ENCODE measurements at regions not wholly inside any gene's neighbourhood (a gene's known extent, or its start where the extent isn't known, plus 50 kb on each side); places are given as distances from the start of the nearest gene placed in this dataset.

DNA sequence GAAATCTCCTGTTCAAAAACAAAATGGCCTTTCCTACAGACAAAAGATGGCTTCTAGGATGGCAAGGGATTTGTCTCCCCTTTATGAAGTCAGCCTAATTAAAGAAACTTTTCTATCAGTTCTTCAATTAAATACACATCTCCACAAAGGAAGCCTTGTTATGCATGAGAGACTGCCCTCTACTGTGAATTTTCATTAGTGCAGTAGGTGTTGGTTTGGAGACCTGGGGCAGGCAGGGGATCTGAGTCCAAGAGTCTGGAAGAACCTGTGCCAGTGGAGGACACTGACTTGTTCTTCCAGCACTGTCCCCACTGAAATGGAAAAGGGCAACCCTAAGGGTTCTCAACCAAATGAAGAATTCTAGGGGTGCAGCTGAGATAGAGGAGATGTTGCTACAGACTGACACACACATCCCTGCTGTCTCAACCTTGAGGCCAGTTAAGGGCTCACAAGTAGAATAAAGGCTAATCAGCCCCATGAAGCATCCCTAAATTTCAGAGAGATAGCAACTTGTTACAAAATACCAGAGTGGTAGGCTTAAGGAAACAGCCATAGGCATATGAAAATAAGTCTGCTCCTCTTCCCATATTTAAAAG is 174.0 kb upstream of the PRICKLE2 start:
- intact Hi-C loops (cut with micrococcal nuclease), result loop anchor here (1.0 to 10.0 kb wide), 2 partner anchors 85 to 368 kb away; no protein-coding TSS in a partner anchor
- CTCF ChIA-PET, result interaction anchor here (1.0 kb wide), 1 partner anchor 372 kb away, joined by 3 read pairs; no protein-coding TSS in a partner anchor

DNA sequence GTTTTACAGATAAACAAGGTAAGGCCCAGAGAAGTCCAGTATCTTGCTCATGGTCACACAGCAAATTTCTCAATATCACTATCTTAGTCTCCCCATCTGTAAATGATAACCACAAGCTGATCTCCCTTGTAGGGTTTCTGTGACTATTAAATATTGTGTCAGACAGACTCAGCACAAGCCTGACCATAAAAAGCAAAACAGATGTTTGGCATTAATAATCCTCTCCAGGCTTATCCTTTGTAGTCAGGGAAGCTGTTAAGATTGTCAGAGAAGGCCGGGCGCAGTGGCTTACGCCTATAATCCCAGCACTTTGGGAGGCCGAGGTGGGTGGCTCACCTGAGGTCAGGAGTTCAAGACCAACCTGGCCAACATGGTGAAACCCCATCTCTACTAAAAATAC is 173.2 kb upstream of the PRICKLE2 start:
- Mint-ChIP-seq H3K4me3 (no peak overlapping the region), H3K27me3 (no peaks in the 10 kb centered on the region), H3K36me3 (no peaks in the 10 kb centered on the region), H3K9me3 (no peaks in the 10 kb centered on the region), H3K27ac (no peak overlapping the region), H3K4me1 (ENCODE audit: low read depth) (no peaks in the 10 kb centered on the region)
- POLR2A ChIA-PET, result no interaction called here
- intact Hi-C loops (cut with micrococcal nuclease), result loop anchor here (10.0 kb wide), 1 partner anchor 86 kb away; no protein-coding TSS in a partner anchor
- CTCF ChIA-PET, result interaction anchor here (1.2 kb wide), 1 partner anchor 375 kb away, joined by 3 read pairs; the partner anchor contains the start of gene PSMD6
- DNase-seq, result no peak

More for the DNA sequence above, 174.0 kb upstream of the PRICKLE2 start:
- DNase-seq, result no peak
- Mint-ChIP-seq H3K27ac (no peak overlapping the region), H3K36me3 (no peaks in the 10 kb centered on the region), H3K9me3 (no peaks in the 10 kb centered on the region), H3K27me3 (no peaks in the 10 kb centered on the region), H3K4me1 (ENCODE audit: low read depth) (no peaks in the 10 kb centered on the region), H3K4me3 (no peak overlapping the region)
- POLR2A ChIA-PET, result no interaction called here

DNA sequence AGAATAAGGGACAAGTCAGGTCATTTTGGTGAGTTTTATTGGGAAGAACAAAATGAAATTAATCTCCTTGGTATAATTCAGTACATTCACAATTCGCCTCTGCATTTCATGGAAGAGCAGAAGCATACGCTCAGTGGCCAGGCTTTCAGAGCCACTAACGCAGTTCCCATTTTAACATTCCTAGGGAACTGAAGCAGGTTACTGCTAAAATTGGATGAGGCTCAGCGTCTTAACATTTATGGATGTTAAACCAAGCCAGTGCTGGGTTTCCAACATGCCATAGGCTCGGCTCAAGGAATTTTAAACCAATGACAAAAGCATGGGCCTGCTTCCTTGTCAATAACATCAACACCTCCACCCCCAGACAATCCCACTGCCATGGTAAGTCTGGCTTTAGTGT is 172.7 kb upstream of the PRICKLE2 start:
- ChIA-PET POLR2A (no interaction called here), CTCF (interaction anchor here (1.2 kb wide), 1 partner anchor 375 kb away, joined by 3 read pairs; the partner anchor contains the start of gene PSMD6)
- DNase-seq, result no peak
- Mint-ChIP-seq H3K27me3 (no peaks in the 10 kb centered on the region), H3K27ac (no peak overlapping the region), H3K4me1 (ENCODE audit: low read depth) (no peaks in the 10 kb centered on the region), H3K9me3 (no peaks in the 10 kb centered on the region), H3K36me3 (no peaks in the 10 kb centered on the region), H3K4me3 (no peak overlapping the region)
- intact Hi-C loops (cut with micrococcal nuclease), result loop anchor here (10.0 kb wide), 1 partner anchor 87 kb away; no protein-coding TSS in a partner anchor

- Mint-ChIP-seq H3K9me3 (no peaks in the 10 kb centered on the region), H3K4me1 (ENCODE audit: low read depth) (no peaks in the 10 kb centered on the region), H3K27ac (no peak overlapping the region), H3K36me3 (no peaks in the 10 kb centered on the region), H3K4me3 (no peak overlapping the region), H3K27me3 (no peaks in the 10 kb centered on the region)
- POLR2A ChIA-PET, result no interaction called here
- CTCF ChIA-PET, result interaction anchor here (1.2 kb wide), 1 partner anchor 374 kb away, joined by 3 read pairs; the partner anchor contains the start of gene PSMD6
- intact Hi-C loops (cut with micrococcal nuclease), result loop anchor here (10.0 kb wide), 1 partner anchor 87 kb away; no protein-coding TSS in a partner anchor
- no peak for DNase-seq
Observed at GRCh38 chr3:64397573-64397972, 172.3 kb upstream of the PRICKLE2 start.

DNA sequence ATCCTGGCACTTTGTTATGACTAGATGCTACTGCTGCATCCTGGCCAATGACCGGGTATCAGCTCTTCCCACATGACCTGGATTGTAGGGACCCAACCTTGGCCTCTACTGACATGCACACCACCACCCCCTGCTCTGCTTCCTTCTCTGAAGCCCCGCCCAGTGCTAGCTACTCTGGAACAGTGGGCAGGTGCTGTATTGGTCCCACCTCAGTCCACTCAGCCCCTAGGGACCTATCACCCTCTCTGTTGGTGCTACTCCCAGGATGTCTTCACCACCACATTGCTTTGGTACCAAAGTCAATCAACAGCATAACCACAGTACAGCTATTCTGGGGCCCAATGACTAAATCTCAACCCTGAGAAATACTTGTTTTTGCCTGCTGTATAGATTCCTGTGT is 170.2 kb upstream of the PRICKLE2 start:
- CTCF ChIA-PET, result no interaction called here
- DNase-seq, result no peak
- H3K9me3 Mint-ChIP-seq, result no peaks in the 10 kb centered on the region
- no peaks in the 10 kb centered on the region for H3K27me3 Mint-ChIP-seq
- POLR2A ChIA-PET, result no interaction called here
- intact Hi-C loops (cut with micrococcal nuclease), result loop anchor here (10.0 kb wide), 1 partner anchor 89 kb away; no protein-coding TSS in a partner anchor
- H3K4me3 Mint-ChIP-seq, result no peak overlapping the region
- H3K27ac Mint-ChIP-seq, result no peak overlapping the region
- no peaks in the 10 kb centered on the region for H3K36me3 Mint-ChIP-seq
- H3K4me1 Mint-ChIP-seq (ENCODE audit: low read depth), result no peaks in the 10 kb centered on the region

- Mint-ChIP-seq H3K4me1 (ENCODE audit: low read depth) (no peaks in the 10 kb centered on the region), H3K27me3 (no peaks in the 10 kb centered on the region), H3K9me3 (no peaks in the 10 kb centered on the region), H3K27ac (no peak overlapping the region), H3K36me3 (no peaks in the 10 kb centered on the region), H3K4me3 (no peak overlapping the region)
- POLR2A ChIA-PET, result no interaction called here
- intact Hi-C loops (cut with micrococcal nuclease), result loop anchor here (10.0 kb wide), 1 partner anchor 92 kb away; no protein-coding TSS in a partner anchor
- DNase-seq, result no peak
- CTCF ChIA-PET, result no interaction called here
Observed at GRCh38 chr3:64393193-64393592, 167.9 kb upstream of the PRICKLE2 start.

- Mint-ChIP-seq H3K27me3 (no peaks in the 10 kb centered on the region), H3K27ac (no peak overlapping the region), H3K4me1 (ENCODE audit: low read depth) (no peaks in the 10 kb centered on the region), H3K4me3 (no peak overlapping the region), H3K36me3 (no peaks in the 10 kb centered on the region), H3K9me3 (no peaks in the 10 kb centered on the region)
- ChIA-PET CTCF (no interaction called here), POLR2A (no interaction called here)
- intact Hi-C loops (cut with micrococcal nuclease), result loop anchor here (10.0 kb wide), 1 partner anchor 93 kb away; no protein-coding TSS in a partner anchor
- no peak for DNase-seq
Observed at GRCh38 chr3:64392001-64392400, 166.7 kb upstream of the PRICKLE2 start.

DNA sequence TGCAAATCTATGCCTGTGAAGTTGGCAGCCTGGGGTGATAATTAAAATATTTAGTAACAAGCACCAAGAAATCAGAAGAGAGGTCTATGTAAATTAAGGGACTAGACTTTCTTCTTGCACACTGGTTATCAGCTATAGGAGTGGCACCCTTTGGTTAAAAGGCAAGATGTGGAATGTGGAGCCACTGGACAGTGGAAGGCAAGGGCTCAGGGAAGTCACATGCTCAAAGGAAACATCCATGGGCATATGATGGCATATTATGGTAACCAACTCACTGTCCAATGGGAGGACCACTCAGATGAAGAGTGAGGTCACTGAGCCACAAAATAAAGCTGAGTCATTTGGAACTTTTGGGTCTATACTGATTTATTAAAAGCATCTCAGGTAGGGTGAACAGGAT is 165.6 kb upstream of the PRICKLE2 start:
- POLR2A ChIA-PET, result no interaction called here

GRCh38 chr3:64388886-64389285 is 163.6 kb upstream of the PRICKLE2 start:
- ChIA-PET POLR2A (no interaction called here), CTCF (no interaction called here)
- intact Hi-C loops (cut with micrococcal nuclease), result no loop called here
- Mint-ChIP-seq H3K9me3 (no peaks in the 10 kb centered on the region), H3K4me1 (ENCODE audit: low read depth) (no peaks in the 10 kb centered on the region), H3K4me3 (no peak overlapping the region), H3K27ac (no peak overlapping the region), H3K36me3 (no peaks in the 10 kb centered on the region), H3K27me3 (peaks cover 2% of the 10 kb centered on the region)
- no peak for DNase-seq

More for the DNA sequence above, 165.6 kb upstream of the PRICKLE2 start:
- H3K36me3 Mint-ChIP-seq, result no peaks in the 10 kb centered on the region
- intact Hi-C loops (cut with micrococcal nuclease), result loop anchor here (10.0 kb wide), 1 partner anchor 94 kb away; no protein-coding TSS in a partner anchor
- H3K27ac Mint-ChIP-seq, result no peak overlapping the region
- CTCF ChIA-PET, result no interaction called here
- H3K27me3 Mint-ChIP-seq, result no peaks in the 10 kb centered on the region
- H3K9me3 Mint-ChIP-seq, result no peaks in the 10 kb centered on the region
- H3K4me3 Mint-ChIP-seq, result no peak overlapping the region
- DNase-seq, result no peak
- H3K4me1 Mint-ChIP-seq (ENCODE audit: low read depth), result no peaks in the 10 kb centered on the region

- no peaks in the 10 kb centered on the region for H3K4me1 Mint-ChIP-seq (ENCODE audit: low read depth)
- peaks cover 2% of the 10 kb centered on the region for H3K27me3 Mint-ChIP-seq
- intact Hi-C loops (cut with micrococcal nuclease), result no loop called here
- POLR2A ChIA-PET, result no interaction called here
- H3K4me3 Mint-ChIP-seq, result no peak overlapping the region
- no peaks in the 10 kb centered on the region for H3K9me3 Mint-ChIP-seq
- no peak overlapping the region for H3K27ac Mint-ChIP-seq
- CTCF ChIA-PET, result no interaction called here
- DNase-seq, result no peak
- H3K36me3 Mint-ChIP-seq, result no peaks in the 10 kb centered on the region
Observed at GRCh38 chr3:64387688-64388087, 162.4 kb upstream of the PRICKLE2 start.

DNA sequence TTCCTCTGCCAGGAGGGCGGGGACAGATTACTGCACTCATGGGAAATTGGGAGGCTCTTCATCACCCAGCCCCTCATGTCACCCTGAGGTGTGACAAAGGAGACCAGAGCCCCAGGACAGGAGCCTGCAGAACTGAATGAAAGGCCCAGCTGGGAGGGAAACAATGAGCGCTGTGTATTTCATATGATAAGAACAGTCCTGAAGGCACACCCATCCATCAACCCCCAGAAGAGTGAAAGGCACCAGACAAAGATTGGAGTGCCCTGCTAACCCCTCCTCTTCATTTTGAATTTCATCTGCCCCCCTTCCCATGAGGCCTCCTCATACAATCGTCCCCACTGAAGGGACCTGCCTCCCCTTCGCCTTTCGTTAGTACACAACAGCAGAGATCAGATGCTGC is 160.0 kb upstream of the PRICKLE2 start:
- H3K27ac Mint-ChIP-seq, result no peak overlapping the region
- H3K9me3 Mint-ChIP-seq, result no peaks in the 10 kb centered on the region
- H3K36me3 Mint-ChIP-seq, result no peaks in the 10 kb centered on the region
- CTCF ChIA-PET, result no interaction called here
- intact Hi-C loops (cut with micrococcal nuclease), result no loop called here
- POLR2A ChIA-PET, result no interaction called here
- H3K27me3 Mint-ChIP-seq, result peaks cover 2% of the 10 kb centered on the region
- no peaks in the 10 kb centered on the region for H3K4me1 Mint-ChIP-seq (ENCODE audit: low read depth)
- no peak overlapping the region for H3K4me3 Mint-ChIP-seq
- DNase-seq, result no peak

GRCh38 chr3:64384561-64384960 is 159.3 kb upstream of the PRICKLE2 start:
- intact Hi-C loops (cut with micrococcal nuclease), result no loop called here

DNA sequence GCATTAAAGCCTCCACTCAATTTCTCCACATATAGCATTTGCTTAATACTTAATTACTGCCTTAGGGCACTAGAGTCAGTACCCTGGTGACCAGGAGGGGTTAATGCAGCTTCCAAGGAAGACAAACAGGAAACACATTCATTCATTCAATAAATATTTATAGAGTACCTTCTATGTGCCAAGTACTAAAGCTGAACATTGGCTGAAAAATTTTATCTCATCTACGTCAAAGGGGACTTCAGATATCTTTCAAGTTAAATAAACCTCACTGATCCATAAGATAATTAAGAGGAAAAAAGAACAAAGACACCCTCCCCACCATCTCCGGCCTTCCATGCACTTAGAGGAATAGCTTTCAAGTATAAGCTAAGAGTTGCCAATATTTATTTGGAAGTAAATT is 156.9 kb upstream of the PRICKLE2 start:
- CTCF ChIA-PET, result no interaction called here
- no peak for DNase-seq
- Mint-ChIP-seq H3K27ac (no peak overlapping the region), H3K4me3 (no peak overlapping the region), H3K9me3 (no peaks in the 10 kb centered on the region), H3K4me1 (ENCODE audit: low read depth) (no peaks in the 10 kb centered on the region), H3K36me3 (no peaks in the 10 kb centered on the region), H3K27me3 (peaks cover 2% of the 10 kb centered on the region)
- intact Hi-C loops (cut with micrococcal nuclease), result no loop called here
- POLR2A ChIA-PET, result no interaction called here

More at GRCh38 chr3:64384561-64384960, 159.3 kb upstream of the PRICKLE2 start:
- no peak for DNase-seq
- no peak overlapping the region for H3K4me3 Mint-ChIP-seq
- H3K27me3 Mint-ChIP-seq, result peaks cover 2% of the 10 kb centered on the region
- no peaks in the 10 kb centered on the region for H3K36me3 Mint-ChIP-seq
- H3K27ac Mint-ChIP-seq, result no peak overlapping the region
- no peaks in the 10 kb centered on the region for H3K4me1 Mint-ChIP-seq (ENCODE audit: low read depth)
- ChIA-PET POLR2A (no interaction called here), CTCF (no interaction called here)
- H3K9me3 Mint-ChIP-seq, result no peaks in the 10 kb centered on the region

Data from activated CD4-positive, alpha-beta memory T cell treated with anti-CD3 and anti-CD28 coated beads for 36 hours (primary cell).